GM12878 (cell line): ENCODE measurements at regions not wholly inside any gene's neighbourhood (a gene's known extent, or its start where the extent isn't known, plus 50 kb on each side); places are given as distances from the start of the nearest gene placed in this dataset.

Experiments
- ATAC-seq: fragments of 200-7000 bp; cut with Tn5 transposase; 3 replicates; pipeline ENCODE4 v1.9.1; 2020; ENCODE audit warnings: mild to moderate bottlenecking, moderate library complexity
- BruUV-seq: library from RNA; stranded (reverse); fragments of 400-500 nt; replicated peaks from 2 replicates; lab custom pipeline; 2021; lab: Mats Ljungman, UMichigan
- CTCF ChIA-PET: fragments of 300-600 bp; sonication (Branson Sonifier 250); formaldehyde crosslinking; extraction: SDS; loops from one replicate; lab custom pipeline; 2021; ENCODE audit warnings: inconsistent platforms; lab: Yijun Ruan, JAX
- POLR2A ChIA-PET: fragments of 350-600 bp; formaldehyde crosslinking; extraction: SDS; loops from one replicate; lab custom pipeline; 2021; ENCODE audit warnings: inconsistent platforms; lab: Charles Lee
- RAD21 ChIA-PET: fragments of 300-600 bp; sonication (Branson Sonifier 250); formaldehyde crosslinking; loops from one replicate; lab custom pipeline; 2023; ENCODE audit warnings: antibody characterized with exemption; ENCODE audit not compliant: unreplicated experiment; lab: Charles Lee
- SMC1A ChIA-PET: fragments of 300-600 bp; sonication (Branson Sonifier 250); formaldehyde crosslinking; loops from one replicate; lab custom pipeline; 2023; ENCODE audit not compliant: unreplicated experiment, uncharacterized antibody; lab: Charles Lee
- DNase-seq: peaks from one replicate; pipeline ENCODE4 v3.0.0-alpha.2; 2011; ENCODE audit warnings: low read depth, low spot score
- FAIRE-seq: peaks from 3 replicates; lab custom pipeline; 2011; peaks lifted over from hg19 to GRCh38; lab: Jason Lieb, UNC
- H2AFZ ChIP-seq: 2 replicates; pipeline ENCODE4 v1.6.0; 2011; ENCODE audit warnings: low read depth, low read length, control low read depth; ENCODE audit not compliant: control insufficient read depth
- H3K27ac ChIP-seq: 2 replicates; pipeline ENCODE4 v1.5.1; 2011; ENCODE audit warnings: control low read depth; ENCODE audit not compliant: control insufficient read depth, insufficient read depth
- H3K27me3 ChIP-seq, 2 experiments: replicated peaks in 1 of 2; 2 replicates each; pipeline versions ENCODE4 v1.6.0 to v1.6.1; 2011; ENCODE audit warnings: low read length in 1 of 2; ENCODE audit not compliant: control insufficient read depth in 2 of 2, insufficient read depth in 2 of 2
- H3K36me3 ChIP-seq, 2 experiments: 2 replicates each; pipeline ENCODE4 v1.5.1; 2011; ENCODE audit warnings: low read length in 1 of 2; ENCODE audit not compliant: control insufficient read depth in 2 of 2, insufficient read depth in 2 of 2
- H3K4me1 ChIP-seq: 2 replicates; pipeline ENCODE4 v1.6.1; 2011; ENCODE audit warnings: mild to moderate bottlenecking, low read length, moderate library complexity, mixed read lengths; ENCODE audit not compliant: control insufficient read depth, insufficient read depth
- H3K4me2 ChIP-seq: 2 replicates; pipeline ENCODE4 v1.6.0; 2011; ENCODE audit warnings: control low read depth; ENCODE audit not compliant: control insufficient read depth, insufficient read depth
- H3K4me3 ChIP-seq: fragments of 200-600 bp; sonication (generic); 2 replicates; pipeline ENCODE4 v1.5.1; 2016
- H3K79me2 ChIP-seq: 2 replicates; pipeline ENCODE4 v1.6.0; 2011; ENCODE audit warnings: low read length; ENCODE audit not compliant: control insufficient read depth, insufficient read depth
- H3K9ac ChIP-seq: 2 replicates; pipeline ENCODE4 v1.8.0; 2011; ENCODE audit warnings: low read length, control low read depth, mixed read lengths; ENCODE audit not compliant: control insufficient read depth, insufficient read depth
- H3K9me3 ChIP-seq: replicated peaks from 3 replicates; pipeline ENCODE4 v1.5.1; 2011; ENCODE audit warnings: mild to moderate bottlenecking, low read length; ENCODE audit not compliant: control insufficient read depth, insufficient read depth
- H4K20me1 ChIP-seq: 2 replicates; pipeline ENCODE4 v1.6.0; 2011; ENCODE audit not compliant: control insufficient read depth, insufficient read depth
- BCL11A ChIP-seq: IDR thresholded peaks from 2 replicates; pipeline ENCODE4 v1.6.1; 2011; ENCODE audit warnings: low read depth, low read length
- CBFB ChIP-seq: IDR thresholded peaks from 2 replicates; pipeline ENCODE4 v1.6.1; 2016; ENCODE audit warnings: antibody characterized with exemption, low read depth
- CBX3 ChIP-seq: fragments of 200-600 bp; sonication (generic); IDR thresholded peaks from 2 replicates; pipeline ENCODE4 v1.6.1; 2016; ENCODE audit warnings: low read depth, borderline replicate concordance
- CHD1 ChIP-seq: IDR thresholded peaks from 2 replicates; pipeline ENCODE4 v1.6.1; 2012; ENCODE audit warnings: low read depth, low read length, improper control_type of control experiment
- CHD4 ChIP-seq: fragments of 200-600 bp; sonication (generic); IDR thresholded peaks from 2 replicates; pipeline ENCODE4 v1.6.1; 2016; ENCODE audit warnings: mild to moderate bottlenecking
- CREB1 ChIP-seq: IDR thresholded peaks from 2 replicates; pipeline ENCODE4 v1.6.1; 2012; ENCODE audit warnings: low read depth, mild to moderate bottlenecking, inconsistent platforms
- HDAC6 ChIP-seq: fragments of 200-600 bp; sonication (generic); IDR thresholded peaks from one replicate; pipeline ENCODE4 v1.8.0; 2017; ENCODE audit warnings: antibody characterized with exemption; ENCODE audit not compliant: unreplicated experiment
- IKZF2 ChIP-seq, 2 experiments: fragments of 450-650 bp; IDR thresholded peaks; 2 replicates each; pipeline ENCODE4 v1.6.1; 2017; ENCODE audit warnings: mild to moderate bottlenecking in 2 of 2, moderate library complexity in 2 of 2
- JUND ChIP-seq: IDR thresholded peaks from 2 replicates; pipeline ENCODE4 v1.6.1; 2012; ENCODE audit warnings: low read depth, mild to moderate bottlenecking, low read length, improper control_type of control experiment, moderate library complexity
- KDM1A ChIP-seq: fragments of 200-600 bp; sonication (generic); IDR thresholded peaks from 2 replicates; pipeline ENCODE4 v1.6.1; 2016; ENCODE audit warnings: borderline replicate concordance
- KLF5 ChIP-seq: fragments of 450-650 bp; IDR thresholded peaks from 2 replicates; pipeline ENCODE4 v1.6.1; 2014; ENCODE audit warnings: mild to moderate bottlenecking; ENCODE audit not compliant: partially characterized antibody
- NFIC ChIP-seq: IDR thresholded peaks from 2 replicates; pipeline ENCODE4 v1.6.1; 2012; ENCODE audit warnings: low read depth, mild to moderate bottlenecking, inconsistent platforms, low read length, moderate library complexity
- NR2F1 ChIP-seq: fragments of 450-650 bp; conservative IDR thresholded peaks from 2 replicates; pipeline ENCODE4 v1.6.1; 2017; ENCODE audit warnings: mild to moderate bottlenecking
- POLR2AphosphoS5 ChIP-seq: IDR thresholded peaks from 2 replicates; pipeline ENCODE4 v1.6.1; 2011; ENCODE audit warnings: mild to moderate bottlenecking, low read length, inconsistent platforms
- RB1 ChIP-seq: fragments of 450-650 bp; formaldehyde crosslinking; IDR thresholded peaks from 2 replicates; pipeline ENCODE4 v1.6.1; 2017; ENCODE audit warnings: mild to moderate bottlenecking, borderline replicate concordance
- WRNIP1 ChIP-seq: IDR thresholded peaks from 2 replicates; pipeline ENCODE4 v1.6.1; 2011; ENCODE audit warnings: low read depth, low read length, improper control_type of control experiment, borderline replicate concordance
- ZZZ3 ChIP-seq: IDR thresholded peaks from 2 replicates; pipeline ENCODE4 v1.6.1; 2011; ENCODE audit warnings: low read depth; ENCODE audit not compliant: control insufficient read depth, insufficient read length
- WGBS: methylation state at CpG from one replicate; pipeline ENCODE4 v1.1.6; 2016; ENCODE audit warnings: low lambda C conversion rate; ENCODE audit not compliant: insufficient replicate concordance, insufficient coverage; ENCODE audit errors: missing lambda C conversion rate; 5-methylcytosine and 5-hydroxymethylcytosine counted together
- in situ Hi-C: fragments of 300-500 bp; cut with MboI; formaldehyde crosslinking; loops from 9 replicates; pipeline ENCODE4 v1.14.3; 2018; ENCODE audit warnings: mixed read lengths
- intact Hi-C: fragments of 100-400 bp; cut with micrococcal nuclease; formaldehyde crosslinking; loops from one replicate; pipeline ENCODE4 v1.14.2; 2022; ENCODE audit not compliant: unreplicated experiment
- TF ChIP-seq, protein P1 (sequence below): fragments of 450-650 bp; IDR thresholded peaks from 2 replicates; pipeline ENCODE4 v1.6.1; 2017; ENCODE audit warnings: mild to moderate bottlenecking, moderate library complexity
- TF ChIP-seq, protein P2 (sequence below): fragments of 450-650 bp; conservative IDR thresholded peaks from 2 replicates; pipeline ENCODE4 v1.6.1; 2017; ENCODE audit warnings: mild to moderate bottlenecking, moderate library complexity

DNA sequence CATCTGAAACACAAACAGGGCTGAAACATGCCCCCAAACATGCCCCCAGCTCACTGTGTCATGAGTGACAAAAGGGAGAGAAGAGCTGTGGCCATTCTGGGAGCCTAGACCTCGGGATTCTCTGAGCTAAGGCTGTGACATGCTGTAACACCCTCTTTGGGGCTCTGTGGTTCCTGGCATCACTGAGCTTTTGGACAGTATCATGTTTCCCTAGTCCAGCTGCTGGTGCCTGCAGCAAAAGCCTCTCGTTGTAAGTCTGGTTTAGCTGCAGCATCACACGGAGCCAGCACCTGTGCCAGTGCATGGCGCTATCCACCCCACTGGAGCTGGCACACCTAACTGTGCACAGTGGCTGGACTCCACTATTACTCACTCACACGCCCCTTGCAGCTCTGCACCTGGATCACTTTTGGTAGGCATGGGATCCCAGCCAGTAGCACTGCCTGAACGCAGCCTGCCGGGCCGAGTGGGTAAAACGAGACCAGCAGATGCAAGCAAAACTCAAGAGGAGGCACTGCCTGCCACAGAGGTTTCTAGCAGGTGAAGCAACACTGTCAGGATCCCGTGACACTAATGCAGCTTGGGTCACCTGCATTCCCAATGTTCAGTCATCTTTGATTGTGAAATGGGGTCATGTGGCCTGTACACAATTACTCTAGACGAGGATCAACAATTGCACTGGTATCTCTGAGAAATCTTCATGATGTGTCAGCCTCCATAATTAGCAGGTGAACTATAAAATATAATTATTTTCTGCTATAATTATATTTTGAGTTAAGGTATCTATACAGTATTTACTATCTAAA is 547.2 kb downstream of the ZNF804A start:
- Histone ChIP-seq H4K20me1 (no peaks in the 10 kb centered on the region), H3K27me3 (no peaks in the 10 kb centered on the region), H3K9me3 (no peaks in the 10 kb centered on the region), H3K36me3 (no peaks in the 10 kb centered on the region), H3K27ac (no peak overlapping the region), H3K4me2 (no peak overlapping the region), H3K4me3 (no peak overlapping the region), H2AFZ (no peak overlapping the region), H3K79me2 (no peaks in the 10 kb centered on the region), H3K9ac (no peak overlapping the region), H3K4me1 (no peaks in the 10 kb centered on the region)
- FAIRE-seq (no peak), ATAC-seq (no peak; the same call in 2 of the 3 replicates), DNase-seq (no peak)
- BruUV-seq, result no TSS peak
- in situ Hi-C loops, result no loop called here
- RAD21 ChIA-PET, result no interaction called here
- TF ChIP-seq, protein P1, sequence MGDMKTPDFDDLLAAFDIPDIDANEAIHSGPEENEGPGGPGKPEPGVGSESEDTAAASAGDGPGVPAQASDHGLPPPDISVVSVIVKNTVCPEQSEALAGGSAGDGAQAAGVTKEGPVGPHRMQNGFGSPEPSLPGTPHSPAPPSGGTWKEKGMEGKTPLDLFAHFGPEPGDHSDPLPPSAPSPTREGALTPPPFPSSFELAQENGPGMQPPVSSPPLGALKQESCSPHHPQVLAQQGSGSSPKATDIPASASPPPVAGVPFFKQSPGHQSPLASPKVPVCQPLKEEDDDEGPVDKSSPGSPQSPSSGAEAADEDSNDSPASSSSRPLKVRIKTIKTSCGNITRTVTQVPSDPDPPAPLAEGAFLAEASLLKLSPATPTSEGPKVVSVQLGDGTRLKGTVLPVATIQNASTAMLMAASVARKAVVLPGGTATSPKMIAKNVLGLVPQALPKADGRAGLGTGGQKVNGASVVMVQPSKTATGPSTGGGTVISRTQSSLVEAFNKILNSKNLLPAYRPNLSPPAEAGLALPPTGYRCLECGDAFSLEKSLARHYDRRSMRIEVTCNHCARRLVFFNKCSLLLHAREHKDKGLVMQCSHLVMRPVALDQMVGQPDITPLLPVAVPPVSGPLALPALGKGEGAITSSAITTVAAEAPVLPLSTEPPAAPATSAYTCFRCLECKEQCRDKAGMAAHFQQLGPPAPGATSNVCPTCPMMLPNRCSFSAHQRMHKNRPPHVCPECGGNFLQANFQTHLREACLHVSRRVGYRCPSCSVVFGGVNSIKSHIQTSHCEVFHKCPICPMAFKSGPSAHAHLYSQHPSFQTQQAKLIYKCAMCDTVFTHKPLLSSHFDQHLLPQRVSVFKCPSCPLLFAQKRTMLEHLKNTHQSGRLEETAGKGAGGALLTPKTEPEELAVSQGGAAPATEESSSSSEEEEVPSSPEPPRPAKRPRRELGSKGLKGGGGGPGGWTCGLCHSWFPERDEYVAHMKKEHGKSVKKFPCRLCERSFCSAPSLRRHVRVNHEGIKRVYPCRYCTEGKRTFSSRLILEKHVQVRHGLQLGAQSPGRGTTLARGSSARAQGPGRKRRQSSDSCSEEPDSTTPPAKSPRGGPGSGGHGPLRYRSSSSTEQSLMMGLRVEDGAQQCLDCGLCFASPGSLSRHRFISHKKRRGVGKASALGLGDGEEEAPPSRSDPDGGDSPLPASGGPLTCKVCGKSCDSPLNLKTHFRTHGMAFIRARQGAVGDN, result no peak
- TF ChIP-seq NFIC, result no peak
- TF ChIP-seq POLR2AphosphoS5, result no peak
- no peak for TF ChIP-seq IKZF2 (IDR thresholded peaks at IDR 0.05)
- no peak for TF ChIP-seq CREB1
- TF ChIP-seq RB1, result no peak
- no peak for TF ChIP-seq CHD4
- no peak for TF ChIP-seq WRNIP1
- TF ChIP-seq CHD1, result no peak
- TF ChIP-seq, protein P2, sequence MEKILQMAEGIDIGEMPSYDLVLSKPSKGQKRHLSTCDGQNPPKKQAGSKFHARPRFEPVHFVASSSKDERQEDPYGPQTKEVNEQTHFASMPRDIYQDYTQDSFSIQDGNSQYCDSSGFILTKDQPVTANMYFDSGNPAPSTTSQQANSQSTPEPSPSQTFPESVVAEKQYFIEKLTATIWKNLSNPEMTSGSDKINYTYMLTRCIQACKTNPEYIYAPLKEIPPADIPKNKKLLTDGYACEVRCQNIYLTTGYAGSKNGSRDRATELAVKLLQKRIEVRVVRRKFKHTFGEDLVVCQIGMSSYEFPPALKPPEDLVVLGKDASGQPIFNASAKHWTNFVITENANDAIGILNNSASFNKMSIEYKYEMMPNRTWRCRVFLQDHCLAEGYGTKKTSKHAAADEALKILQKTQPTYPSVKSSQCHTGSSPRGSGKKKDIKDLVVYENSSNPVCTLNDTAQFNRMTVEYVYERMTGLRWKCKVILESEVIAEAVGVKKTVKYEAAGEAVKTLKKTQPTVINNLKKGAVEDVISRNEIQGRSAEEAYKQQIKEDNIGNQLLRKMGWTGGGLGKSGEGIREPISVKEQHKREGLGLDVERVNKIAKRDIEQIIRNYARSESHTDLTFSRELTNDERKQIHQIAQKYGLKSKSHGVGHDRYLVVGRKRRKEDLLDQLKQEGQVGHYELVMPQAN, result no peak
- no peak for TF ChIP-seq KDM1A
- TF ChIP-seq ZZZ3, result no peak
- TF ChIP-seq KLF5, result no peak
- no peak for TF ChIP-seq HDAC6
- no peak for TF ChIP-seq CBFB
- no peak for TF ChIP-seq NR2F1
- no peak for TF ChIP-seq CBX3
- TF ChIP-seq JUND, result no peak
- TF ChIP-seq BCL11A, result no peak
- POLR2A ChIA-PET, result no interaction called here
- intact Hi-C loops, result no loop called here
- SMC1A ChIA-PET, result no interaction called here
- CTCF ChIA-PET, result interaction anchor here (0.6 kb wide), 1 partner anchor 1166 kb away, joined by 3 read pairs; no protein-coding TSS in a partner anchor
- WGBS, result 36% methylated on average over 11 of the region's 11 CpGs
